Neural cell (in vitro differentiated cells): ENCODE measurements at regions not wholly inside any gene's neighbourhood (a gene's known extent, or its start where the extent isn't known, plus 50 kb on each side); places are given as distances from the start of the nearest gene placed in this dataset.

ENCODE experiments used
- EP300 ChIP-seq: fragments of 450-650 bp; conservative IDR thresholded peaks from 2 replicates; pipeline ENCODE4 v1.6.1; 2014; ENCODE audit warnings: antibody characterized with exemption, mild to moderate bottlenecking, moderate library complexity; ENCODE audit not compliant: poor library complexity, severe bottlenecking
- EZH2 ChIP-seq: fragments of 200-600, 300-800 bp; shearing (Covaris generic), sonication (generic); IDR thresholded peaks from 2 replicates; pipeline ENCODE4 v1.6.1; 2014; ENCODE audit warnings: antibody characterized with exemption, low read length, borderline replicate concordance, mild to moderate bottlenecking; ENCODE audit not compliant: insufficient read depth, poor library complexity, severe bottlenecking
- MXI1 ChIP-seq: fragments of 450-650 bp; conservative IDR thresholded peaks from 2 replicates; pipeline ENCODE4 v1.6.1; 2014; ENCODE audit warnings: antibody characterized with exemption, mild to moderate bottlenecking; ENCODE audit not compliant: poor library complexity, severe bottlenecking
- POLR2AphosphoS5 ChIP-seq: IDR thresholded peaks from 2 replicates; pipeline ENCODE4 v1.6.1; 2012
- TAF1 ChIP-seq: IDR thresholded peaks from 2 replicates; pipeline ENCODE4 v1.6.1; 2012; ENCODE audit warnings: low read depth
- TF ChIP-seq, protein P1 (sequence below): fragments of 450-650 bp; IDR thresholded peaks from 2 replicates; pipeline ENCODE4 v1.5.1; 2014; ENCODE audit warnings: antibody characterized with exemption, mild to moderate bottlenecking, moderate library complexity; ENCODE audit not compliant: poor library complexity, severe bottlenecking

- TF ChIP-seq, protein P1, sequence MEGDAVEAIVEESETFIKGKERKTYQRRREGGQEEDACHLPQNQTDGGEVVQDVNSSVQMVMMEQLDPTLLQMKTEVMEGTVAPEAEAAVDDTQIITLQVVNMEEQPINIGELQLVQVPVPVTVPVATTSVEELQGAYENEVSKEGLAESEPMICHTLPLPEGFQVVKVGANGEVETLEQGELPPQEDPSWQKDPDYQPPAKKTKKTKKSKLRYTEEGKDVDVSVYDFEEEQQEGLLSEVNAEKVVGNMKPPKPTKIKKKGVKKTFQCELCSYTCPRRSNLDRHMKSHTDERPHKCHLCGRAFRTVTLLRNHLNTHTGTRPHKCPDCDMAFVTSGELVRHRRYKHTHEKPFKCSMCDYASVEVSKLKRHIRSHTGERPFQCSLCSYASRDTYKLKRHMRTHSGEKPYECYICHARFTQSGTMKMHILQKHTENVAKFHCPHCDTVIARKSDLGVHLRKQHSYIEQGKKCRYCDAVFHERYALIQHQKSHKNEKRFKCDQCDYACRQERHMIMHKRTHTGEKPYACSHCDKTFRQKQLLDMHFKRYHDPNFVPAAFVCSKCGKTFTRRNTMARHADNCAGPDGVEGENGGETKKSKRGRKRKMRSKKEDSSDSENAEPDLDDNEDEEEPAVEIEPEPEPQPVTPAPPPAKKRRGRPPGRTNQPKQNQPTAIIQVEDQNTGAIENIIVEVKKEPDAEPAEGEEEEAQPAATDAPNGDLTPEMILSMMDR: no peak
- TF ChIP-seq POLR2AphosphoS5 (no peak), EZH2 (no peak), TAF1 (no peak), MXI1 (no peak), EP300 (no peak)
These were observed 132.0 kb upstream of the SERP2 start for GRCh38 chr13:44241638-44242037.
